Stimulated activated naive B cell treated with anti-CD40 and anti-IgM and Interleukin-4, amounts not matched to agents 10 μg/mL and 1 μg/mL and 100 μg/mL, for 72 hours (primary cell): ENCODE measurements at regions not wholly inside any gene's neighbourhood (a gene's known extent, or its start where the extent isn't known, plus 50 kb on each side); places are given as distances from the start of the nearest gene placed in this dataset.

Source experiments
- ATAC-seq, 2 donors: fragments of 150-1000 bp; cut with Tn5 transposase; replicated peaks; 2 replicates each; pipeline ENCODE4 v1.10.0; 2021; ENCODE audit warnings: moderate library complexity in 1 of 2
- DNase-seq: peaks from one replicate; pipeline ENCODE4 v3.0.0; 2021
- H3K27ac Mint-ChIP-seq: one replicate; pipeline ENCODE4 v1.8.0; 2022; ENCODE audit warnings: mild to moderate bottlenecking, mixed read lengths
- H3K27me3 Mint-ChIP-seq, 2 donors: one replicate each; pipeline ENCODE4 v1.8.0; 2022; ENCODE audit warnings: mixed read lengths in 2 of 2
- H3K36me3 Mint-ChIP-seq, 2 donors: one replicate each; pipeline ENCODE4 v1.8.0; 2022; ENCODE audit warnings: mixed read lengths in 2 of 2, mild to moderate bottlenecking in 1 of 2
- H3K4me1 Mint-ChIP-seq, 2 donors: one replicate each; pipeline ENCODE4 v1.8.0; 2022; ENCODE audit warnings: mixed read lengths in 2 of 2, mild to moderate bottlenecking in 1 of 2
- H3K4me3 Mint-ChIP-seq, 2 donors: one replicate each; pipeline ENCODE4 v1.8.0; 2022; ENCODE audit warnings: mild to moderate bottlenecking in 2 of 2, mixed read lengths in 2 of 2, moderate library complexity in 1 of 2
- H3K9me3 Mint-ChIP-seq, 2 donors: one replicate each; pipeline ENCODE4 v1.8.0; 2022; ENCODE audit warnings: mixed read lengths in 2 of 2, mild to moderate bottlenecking in 1 of 2

- ATAC-seq (no peak), DNase-seq (no peak)
- Mint-ChIP-seq H3K27ac (no peak overlapping the region), H3K27me3 (no peaks in the 10 kb centered on the region), H3K36me3 (peaks cover 0 to 4% of the 10 kb centered on the region in 2 donors), H3K4me1 (no peaks in the 10 kb centered on the region), H3K4me3 (no peak overlapping the region), H3K9me3 (no peaks in the 10 kb centered on the region)
Measured at GRCh38 chr6:12221856-12222255, 68.3 kb upstream of the EDN1 start.

DNA sequence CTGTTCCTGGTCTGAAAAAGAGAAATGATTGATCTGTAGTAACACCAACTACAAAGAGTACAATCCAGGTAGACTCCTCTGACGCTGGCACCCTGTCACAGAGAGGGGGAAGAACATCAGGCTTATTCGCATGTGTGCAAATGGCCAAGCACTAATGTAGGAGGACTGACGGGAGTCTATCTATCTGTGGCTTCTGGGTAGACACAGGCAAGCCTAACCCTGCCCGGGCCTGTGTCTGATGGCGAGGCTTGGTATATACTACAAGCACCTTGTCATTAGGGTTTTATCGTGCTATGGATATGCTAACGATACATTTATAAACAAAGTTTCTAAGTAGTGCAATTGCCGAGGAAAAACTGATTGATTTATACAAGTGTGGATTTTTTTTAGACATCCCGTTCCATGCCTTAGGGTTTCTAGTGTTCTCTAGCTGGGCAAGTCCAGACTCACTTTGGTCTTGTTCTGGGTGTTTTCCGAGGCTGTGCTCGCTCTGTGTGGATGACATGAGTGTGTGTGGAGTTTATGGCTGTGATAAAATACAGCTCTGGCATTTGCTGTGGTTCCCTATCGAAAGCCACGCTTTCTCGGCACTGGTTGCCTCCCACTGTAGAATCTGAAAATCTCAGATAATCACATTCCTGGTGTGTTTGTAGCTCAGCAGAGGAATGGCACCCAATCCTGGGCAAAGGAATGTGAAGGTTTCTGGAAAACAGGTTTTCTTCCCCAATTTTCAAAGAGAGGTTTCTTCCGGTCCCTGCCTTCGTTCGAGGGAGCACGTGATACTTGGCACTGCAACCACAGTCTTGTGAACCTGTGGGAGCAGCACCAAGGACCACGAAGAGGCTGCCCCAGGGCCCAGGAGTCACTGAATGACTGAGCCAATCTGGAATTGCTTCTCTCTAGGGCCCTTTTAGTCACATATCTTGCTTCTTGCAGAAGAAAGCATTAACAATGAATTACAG, 67.5 kb upstream of the EDN1 start:
- H3K9me3 Mint-ChIP-seq = no peaks in the 10 kb centered on the region
- peaks cover 0 to 4% of the 10 kb centered on the region in 2 donors for H3K36me3 Mint-ChIP-seq
- no peaks in the 10 kb centered on the region for H3K4me1 Mint-ChIP-seq
- H3K4me3 Mint-ChIP-seq = no peak overlapping the region
- ATAC-seq (no peak), DNase-seq (no peak)
- H3K27ac Mint-ChIP-seq = no peak overlapping the region
- no peaks in the 10 kb centered on the region for H3K27me3 Mint-ChIP-seq

DNA sequence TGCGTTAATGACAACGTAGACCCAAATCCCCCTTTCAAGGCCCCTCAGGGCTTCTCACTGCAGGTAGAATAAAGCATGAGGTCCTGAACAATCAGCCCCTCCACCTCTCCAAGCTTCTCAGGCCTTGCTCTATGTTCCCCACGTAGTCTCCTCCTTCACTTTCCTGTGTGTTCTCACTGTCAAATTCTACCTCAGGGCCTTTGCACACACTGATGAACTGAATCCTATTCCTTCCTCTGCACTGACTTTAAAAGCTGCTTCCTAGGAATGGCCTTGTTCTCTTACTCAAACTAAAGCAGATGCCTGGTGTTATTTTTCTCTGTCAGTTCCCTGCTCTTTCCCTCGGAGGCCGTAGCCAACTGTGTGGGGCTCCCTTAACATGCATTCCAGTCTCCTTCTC, 66.8 kb upstream of the EDN1 start:
- Mint-ChIP-seq H3K9me3 (no peaks in the 10 kb centered on the region), H3K4me3 (no peak overlapping the region), H3K27ac (no peak overlapping the region), H3K27me3 (no peaks in the 10 kb centered on the region), H3K4me1 (no peaks in the 10 kb centered on the region), H3K36me3 (peaks cover 0 to 4% of the 10 kb centered on the region in 2 donors)
- no peak for ATAC-seq
- no peak for DNase-seq

GRCh38 chr6:12224251-12224650, 65.9 kb upstream of the EDN1 start:
- Mint-ChIP-seq H3K27me3 (no peaks in the 10 kb centered on the region), H3K9me3 (no peaks in the 10 kb centered on the region), H3K4me1 (peaks cover 2 to 3% of the 10 kb centered on the region in 2 donors), H3K27ac (no peak overlapping the region), H3K4me3 (no peak overlapping the region), H3K36me3 (peaks cover 0 to 4% of the 10 kb centered on the region in 2 donors)
- DNase-seq = no peak
- no peak for ATAC-seq

GRCh38 chr6:12228447-12229146, 61.6 kb upstream of the EDN1 start:
- Mint-ChIP-seq H3K4me1 (peaks cover 5 to 13% of the 10 kb centered on the region in 2 donors), H3K4me3 (no peak overlapping the region), H3K36me3 (peaks cover 0 to 4% of the 10 kb centered on the region in 2 donors), H3K27me3 (no peaks in the 10 kb centered on the region), H3K9me3 (no peaks in the 10 kb centered on the region), H3K27ac (no peak overlapping the region)
- DNase-seq (no peak), ATAC-seq (no peak)

- no peak overlapping the region for H3K4me3 Mint-ChIP-seq
- no peak for ATAC-seq
- peaks cover 9 to 19% of the 10 kb centered on the region in 2 donors for H3K4me1 Mint-ChIP-seq
- no peak overlapping the region for H3K27ac Mint-ChIP-seq
- DNase-seq = no peak
- H3K36me3 Mint-ChIP-seq = peaks cover 0 to 4% of the 10 kb centered on the region in 2 donors
- H3K9me3 Mint-ChIP-seq = no peaks in the 10 kb centered on the region
- H3K27me3 Mint-ChIP-seq = no peaks in the 10 kb centered on the region
Measured at GRCh38 chr6:12229332-12229731, 60.8 kb upstream of the EDN1 start.

DNA sequence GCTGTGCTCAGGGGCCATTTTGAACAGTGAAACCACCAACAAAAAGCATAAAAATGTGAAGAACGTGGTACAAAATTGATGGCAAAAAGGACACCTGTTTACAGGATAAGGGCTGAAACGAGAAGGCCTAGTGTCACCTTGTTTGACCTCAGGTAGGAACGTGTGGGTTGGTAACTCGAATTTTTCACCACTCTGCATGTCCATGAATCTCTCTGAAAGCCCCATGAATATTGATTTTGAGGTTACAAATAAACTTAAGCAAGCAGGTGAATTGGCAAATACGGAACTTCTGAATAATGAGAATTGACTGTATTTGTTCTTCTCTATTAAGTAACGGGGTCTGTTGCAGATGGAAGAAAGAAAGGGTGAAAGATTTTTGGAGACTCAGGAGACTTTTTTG, 59.6 kb upstream of the EDN1 start:
- Mint-ChIP-seq H3K27ac (no peak overlapping the region), H3K36me3 (peaks cover 0 to 4% of the 10 kb centered on the region in 2 donors), H3K4me1 (peaks cover 9 to 19% of the 10 kb centered on the region in 2 donors), H3K27me3 (no peaks in the 10 kb centered on the region), H3K9me3 (no peaks in the 10 kb centered on the region), H3K4me3 (no peak overlapping the region)
- ATAC-seq (no peak), DNase-seq (no peak)

GRCh38 chr6:12232339-12232738, 57.8 kb upstream of the EDN1 start:
- Mint-ChIP-seq H3K4me1 (peaks cover 9 to 19% of the 10 kb centered on the region in 2 donors), H3K27ac (no peak overlapping the region)
- DNase-seq = no peak

GRCh38 chr6:12232821-12233220, 57.3 kb upstream of the EDN1 start:
- H3K27me3 Mint-ChIP-seq = no peaks in the 10 kb centered on the region
- H3K27ac Mint-ChIP-seq = no peak overlapping the region
- ATAC-seq (no peak), DNase-seq (no peak)
- peaks cover 9 to 19% of the 10 kb centered on the region in 2 donors for H3K4me1 Mint-ChIP-seq
- H3K36me3 Mint-ChIP-seq = no peaks in the 10 kb centered on the region
- no peak overlapping the region for H3K4me3 Mint-ChIP-seq
- no peaks in the 10 kb centered on the region for H3K9me3 Mint-ChIP-seq

More at GRCh38 chr6:12232339-12232738, 57.8 kb upstream of the EDN1 start:
- Mint-ChIP-seq H3K27me3 (no peaks in the 10 kb centered on the region), H3K4me3 (no peak overlapping the region), H3K9me3 (no peaks in the 10 kb centered on the region), H3K36me3 (no peaks in the 10 kb centered on the region)
- ATAC-seq = peak in 1 of 2 donors; percentile 58

GRCh38 chr6:12233693-12234571, 56.2 kb upstream of the EDN1 start:
- no peaks in the 10 kb centered on the region for H3K27me3 Mint-ChIP-seq
- H3K4me1 Mint-ChIP-seq = peaks cover 8 to 19% of the 10 kb centered on the region in 2 donors
- no peaks in the 10 kb centered on the region for H3K9me3 Mint-ChIP-seq
- ATAC-seq (peak; percentile 63 to 64), DNase-seq (peak; percentile 22)
- H3K4me3 Mint-ChIP-seq = no peak overlapping the region
- no peaks in the 10 kb centered on the region for H3K36me3 Mint-ChIP-seq
- no peak overlapping the region for H3K27ac Mint-ChIP-seq

DNA sequence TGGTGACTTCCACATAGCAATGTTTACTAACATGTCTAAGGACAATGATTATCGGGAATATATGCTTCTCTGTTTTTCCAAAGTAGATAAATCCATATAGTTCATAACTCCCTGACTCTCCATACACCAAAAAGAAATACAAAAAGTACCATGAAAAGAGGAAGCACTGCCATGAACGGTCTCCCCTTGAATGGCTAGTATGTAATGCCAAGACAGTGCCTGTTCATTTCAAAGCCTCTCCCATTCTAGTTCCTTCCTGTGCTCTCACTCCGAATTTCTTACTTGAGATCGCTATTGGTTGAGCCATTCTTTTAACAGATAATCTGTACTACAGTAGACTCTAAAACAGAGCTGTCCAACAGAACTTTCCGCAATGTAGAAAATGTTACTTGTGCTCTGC, 54.8 kb upstream of the EDN1 start:
- H3K27me3 Mint-ChIP-seq = no peaks in the 10 kb centered on the region
- no peak for DNase-seq
- no peak overlapping the region for H3K27ac Mint-ChIP-seq
- no peaks in the 10 kb centered on the region for H3K36me3 Mint-ChIP-seq
- no peak for ATAC-seq
- no peaks in the 10 kb centered on the region for H3K9me3 Mint-ChIP-seq
- H3K4me3 Mint-ChIP-seq = no peak overlapping the region
- H3K4me1 Mint-ChIP-seq = peaks cover 7 to 12% of the 10 kb centered on the region in 2 donors

DNA sequence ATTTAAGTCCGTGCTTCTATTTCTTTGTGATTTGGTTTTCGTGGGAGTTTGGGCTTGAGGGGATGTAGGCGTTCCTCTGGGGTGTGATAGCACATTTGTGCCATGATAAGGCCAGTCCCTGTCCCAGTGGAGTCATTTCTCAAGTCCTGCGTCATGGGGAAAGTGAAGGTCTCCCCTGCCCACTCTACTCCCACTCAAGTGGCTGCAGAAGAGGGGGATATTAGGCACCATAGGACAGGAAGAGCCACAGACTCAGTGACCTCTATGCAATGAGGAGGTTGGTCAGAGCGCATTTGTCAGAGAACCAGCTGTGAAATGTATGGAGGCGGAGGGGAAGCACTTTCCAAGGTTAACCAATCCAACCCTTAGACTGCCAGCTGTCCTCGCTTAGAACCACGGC, 51.9 kb upstream of the EDN1 start:
- H3K4me3 Mint-ChIP-seq = no peak overlapping the region
- H3K9me3 Mint-ChIP-seq = no peaks in the 10 kb centered on the region
- ATAC-seq (peak; percentile 14), DNase-seq (no peak)
- H3K27me3 Mint-ChIP-seq = no peaks in the 10 kb centered on the region
- H3K36me3 Mint-ChIP-seq = no peaks in the 10 kb centered on the region
- H3K27ac Mint-ChIP-seq = no peak overlapping the region
- peaks cover 5 to 16% of the 10 kb centered on the region in 2 donors for H3K4me1 Mint-ChIP-seq
